HL-60 (cell line): ENCODE measurements at regions not wholly inside any gene's neighbourhood (a gene's known extent, or its start where the extent isn't known, plus 50 kb on each side); places are given as distances from the start of the nearest gene placed in this dataset.

ENCODE experiments used
- CTCF ChIP-seq: IDR thresholded peaks from one replicate; pipeline ENCODE4 v1.5.1; 2011; ENCODE audit warnings: low read length, control low read depth, inconsistent platforms; ENCODE audit not compliant: insufficient read depth
- GABPA ChIP-seq: IDR thresholded peaks from 2 replicates; pipeline ENCODE4 v1.6.1; 2012; ENCODE audit warnings: low read depth
- POLR2AphosphoS5 ChIP-seq: IDR thresholded peaks from 2 replicates; pipeline ENCODE4 v1.6.1; 2012; ENCODE audit warnings: low read depth
- REST ChIP-seq: IDR thresholded peaks from 2 replicates; pipeline ENCODE4 v1.6.1; 2012; ENCODE audit warnings: low read depth; ENCODE audit not compliant: insufficient replicate concordance
- SPI1 ChIP-seq: IDR thresholded peaks from 2 replicates; pipeline ENCODE4 v1.6.1; 2012; ENCODE audit warnings: low read depth, mild to moderate bottlenecking, borderline replicate concordance

GRCh38 chr12:67512061-67512460 lies 136.5 kb upstream of the DYRK2 start:
- TF ChIP-seq CTCF (no peak), GABPA (no peak), REST (no peak), POLR2AphosphoS5 (no peak), SPI1 (no peak)
